ENCODE measurements at regions not wholly inside any gene's neighbourhood (a gene's known extent, or its start where the extent isn't known, plus 50 kb on each side); places are given as distances from the start of the nearest gene placed in this dataset.

DNA sequence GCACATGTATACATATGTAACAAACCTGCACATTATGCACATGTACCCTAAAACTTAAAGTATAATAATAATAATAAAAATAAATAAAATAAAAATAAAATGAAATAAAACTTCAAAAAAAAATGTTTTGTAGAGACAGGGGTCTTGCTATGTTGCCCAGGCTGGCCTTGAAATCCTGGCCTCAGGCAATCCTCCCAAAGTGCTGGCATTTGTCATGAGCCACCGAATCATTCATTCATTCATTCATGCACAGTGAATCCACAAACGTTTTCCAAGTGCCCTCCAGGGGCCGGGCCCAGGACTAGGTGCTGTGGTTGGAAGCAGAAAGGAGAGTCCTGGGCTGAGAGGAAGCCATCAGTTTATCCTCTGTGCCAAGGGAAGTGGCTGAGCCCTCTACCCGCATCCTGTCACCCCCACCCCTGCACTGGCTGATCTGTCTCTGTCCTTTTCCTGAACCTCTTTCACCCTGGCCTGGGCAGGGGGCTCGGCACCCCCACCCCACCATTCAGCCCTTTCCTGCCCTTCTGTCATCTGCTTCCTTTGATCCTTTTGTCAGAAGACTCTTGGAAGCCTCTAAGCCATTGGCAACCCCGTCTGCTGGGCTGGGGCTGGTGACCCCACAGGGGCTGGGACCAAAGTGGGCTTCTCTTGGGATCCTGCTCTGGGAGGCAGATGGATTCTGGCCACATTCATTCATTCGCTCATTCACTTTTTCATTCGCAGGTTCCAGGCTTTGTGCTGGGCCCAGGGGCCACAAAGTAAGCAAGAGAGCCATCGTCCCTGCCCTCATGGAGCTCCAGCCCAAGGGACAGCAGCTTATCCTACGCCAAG is 84.3 kb downstream of the IGLL1 start:
- TF ChIP-seq, protein P1, sequence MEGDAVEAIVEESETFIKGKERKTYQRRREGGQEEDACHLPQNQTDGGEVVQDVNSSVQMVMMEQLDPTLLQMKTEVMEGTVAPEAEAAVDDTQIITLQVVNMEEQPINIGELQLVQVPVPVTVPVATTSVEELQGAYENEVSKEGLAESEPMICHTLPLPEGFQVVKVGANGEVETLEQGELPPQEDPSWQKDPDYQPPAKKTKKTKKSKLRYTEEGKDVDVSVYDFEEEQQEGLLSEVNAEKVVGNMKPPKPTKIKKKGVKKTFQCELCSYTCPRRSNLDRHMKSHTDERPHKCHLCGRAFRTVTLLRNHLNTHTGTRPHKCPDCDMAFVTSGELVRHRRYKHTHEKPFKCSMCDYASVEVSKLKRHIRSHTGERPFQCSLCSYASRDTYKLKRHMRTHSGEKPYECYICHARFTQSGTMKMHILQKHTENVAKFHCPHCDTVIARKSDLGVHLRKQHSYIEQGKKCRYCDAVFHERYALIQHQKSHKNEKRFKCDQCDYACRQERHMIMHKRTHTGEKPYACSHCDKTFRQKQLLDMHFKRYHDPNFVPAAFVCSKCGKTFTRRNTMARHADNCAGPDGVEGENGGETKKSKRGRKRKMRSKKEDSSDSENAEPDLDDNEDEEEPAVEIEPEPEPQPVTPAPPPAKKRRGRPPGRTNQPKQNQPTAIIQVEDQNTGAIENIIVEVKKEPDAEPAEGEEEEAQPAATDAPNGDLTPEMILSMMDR (IDR thresholded peaks at IDR 0.05): no peak
- no peak for TF ChIP-seq POLR2A (IDR thresholded peaks at IDR 0.05)

Measured in stomach (tissue), 4 donors.